Endothelial cell (in vitro differentiated cells): ENCODE measurements at regions not wholly inside any gene's neighbourhood (a gene's known extent, or its start where the extent isn't known, plus 50 kb on each side); places are given as distances from the start of the nearest gene placed in this dataset.

Source experiments
- DNase-seq: peaks from one replicate; pipeline ENCODE4 v3.0.0; 2021; ENCODE audit warnings: low spot score
- H3K27ac Mint-ChIP-seq: one replicate; pipeline ENCODE4 v1.8.0; 2021; ENCODE audit warnings: mixed read lengths, inconsistent platforms; ENCODE audit not compliant: unreplicated experiment
- H3K27me3 Mint-ChIP-seq: one replicate; pipeline ENCODE4 v1.8.0; 2021; ENCODE audit warnings: mild to moderate bottlenecking, moderate library complexity, mixed read lengths, inconsistent platforms; ENCODE audit not compliant: unreplicated experiment
- H3K36me3 Mint-ChIP-seq: one replicate; pipeline ENCODE4 v1.8.0; 2021; ENCODE audit warnings: mild to moderate bottlenecking, low read depth, mixed read lengths, inconsistent platforms; ENCODE audit not compliant: unreplicated experiment
- H3K4me1 Mint-ChIP-seq: one replicate; pipeline ENCODE4 v1.8.0; 2021; ENCODE audit warnings: mild to moderate bottlenecking, mixed read lengths, inconsistent platforms; ENCODE audit not compliant: unreplicated experiment
- H3K4me3 Mint-ChIP-seq: one replicate; pipeline ENCODE4 v1.8.0; 2021; ENCODE audit warnings: mild to moderate bottlenecking, mixed read lengths, inconsistent platforms; ENCODE audit not compliant: unreplicated experiment
- H3K9me3 Mint-ChIP-seq: one replicate; pipeline ENCODE4 v1.8.0; 2021; ENCODE audit warnings: mixed read lengths, inconsistent platforms; ENCODE audit not compliant: unreplicated experiment
- CTCF ChIP-seq: fragments of 200-600 bp; sonication (generic); IDR thresholded peaks from one replicate; pipeline ENCODE4 v1.5.0; 2021; ENCODE audit warnings: antibody characterized with exemption; ENCODE audit not compliant: unreplicated experiment

GRCh38 chr13:107438251-107438650 is 777.1 kb downstream of the LIG4 start:
- no peak for DNase-seq
- Mint-ChIP-seq H3K36me3 (no peaks in the 10 kb centered on the region), H3K27me3 (no peaks in the 10 kb centered on the region), H3K27ac (no peak overlapping the region), H3K4me1 (no peaks in the 10 kb centered on the region), H3K9me3 (no peaks in the 10 kb centered on the region), H3K4me3 (no peak overlapping the region)
- no peak for TF ChIP-seq CTCF

- Mint-ChIP-seq H3K4me1 (no peaks in the 10 kb centered on the region), H3K36me3 (no peaks in the 10 kb centered on the region), H3K4me3 (no peak overlapping the region), H3K27me3 (no peaks in the 10 kb centered on the region), H3K27ac (no peak overlapping the region), H3K9me3 (no peaks in the 10 kb centered on the region)
- no peak for TF ChIP-seq CTCF
- DNase-seq, result no peak
These were observed 781.0 kb downstream of the LIG4 start for GRCh38 chr13:107434347-107434746.

GRCh38 chr13:107427536-107427935 is 787.8 kb downstream of the LIG4 start:
- H3K4me1 Mint-ChIP-seq, result peaks cover 8% of the 10 kb centered on the region
- no peak for DNase-seq
- TF ChIP-seq CTCF, result no peak

GRCh38 chr13:107422421-107422820 is 792.9 kb downstream of the LIG4 start:
- Mint-ChIP-seq H3K27me3 (no peaks in the 10 kb centered on the region), H3K4me3 (no peak overlapping the region), H3K9me3 (no peaks in the 10 kb centered on the region), H3K4me1 (no peaks in the 10 kb centered on the region), H3K36me3 (no peaks in the 10 kb centered on the region), H3K27ac (no peak overlapping the region)
- no peak for TF ChIP-seq CTCF
- no peak for DNase-seq

More at GRCh38 chr13:107427536-107427935, 787.8 kb downstream of the LIG4 start:
- H3K9me3 Mint-ChIP-seq, result no peaks in the 10 kb centered on the region
- no peak overlapping the region for H3K27ac Mint-ChIP-seq
- peaks cover 1% of the 10 kb centered on the region for H3K27me3 Mint-ChIP-seq
- no peak overlapping the region for H3K4me3 Mint-ChIP-seq
- no peaks in the 10 kb centered on the region for H3K36me3 Mint-ChIP-seq

GRCh38 chr13:107421951-107422350 is 793.4 kb downstream of the LIG4 start:
- Mint-ChIP-seq H3K27me3 (no peaks in the 10 kb centered on the region), H3K27ac (no peak overlapping the region)
- DNase-seq, result no peak

More at GRCh38 chr13:107421951-107422350, 793.4 kb downstream of the LIG4 start:
- no peaks in the 10 kb centered on the region for H3K36me3 Mint-ChIP-seq
- no peaks in the 10 kb centered on the region for H3K4me1 Mint-ChIP-seq
- H3K9me3 Mint-ChIP-seq, result no peaks in the 10 kb centered on the region
- no peak overlapping the region for H3K4me3 Mint-ChIP-seq
- TF ChIP-seq CTCF, result no peak
